ENCODE measurements at regions not wholly inside any gene's neighbourhood (a gene's known extent, or its start where the extent isn't known, plus 50 kb on each side); places are given as distances from the start of the nearest gene placed in this dataset.

GRCh38 chr2:59909147-59909546 lies 644.3 kb downstream of the BCL11A start:
- Histone ChIP-seq H3K27ac (no peak overlapping the region), H3K4me1 (no peaks in the 10 kb centered on the region), H3K9me3 (no peaks in the 10 kb centered on the region), H3K36me3 (no peaks in the 10 kb centered on the region), H3K4me3 (no peak overlapping the region), H3K27me3 (ENCODE audit: low read depth) (no peaks in the 10 kb centered on the region)
- DNase-seq = no peak
- no peak for ATAC-seq
- intact Hi-C loops (cut with DNase I) = no loop called here
- TF ChIP-seq, protein P1, sequence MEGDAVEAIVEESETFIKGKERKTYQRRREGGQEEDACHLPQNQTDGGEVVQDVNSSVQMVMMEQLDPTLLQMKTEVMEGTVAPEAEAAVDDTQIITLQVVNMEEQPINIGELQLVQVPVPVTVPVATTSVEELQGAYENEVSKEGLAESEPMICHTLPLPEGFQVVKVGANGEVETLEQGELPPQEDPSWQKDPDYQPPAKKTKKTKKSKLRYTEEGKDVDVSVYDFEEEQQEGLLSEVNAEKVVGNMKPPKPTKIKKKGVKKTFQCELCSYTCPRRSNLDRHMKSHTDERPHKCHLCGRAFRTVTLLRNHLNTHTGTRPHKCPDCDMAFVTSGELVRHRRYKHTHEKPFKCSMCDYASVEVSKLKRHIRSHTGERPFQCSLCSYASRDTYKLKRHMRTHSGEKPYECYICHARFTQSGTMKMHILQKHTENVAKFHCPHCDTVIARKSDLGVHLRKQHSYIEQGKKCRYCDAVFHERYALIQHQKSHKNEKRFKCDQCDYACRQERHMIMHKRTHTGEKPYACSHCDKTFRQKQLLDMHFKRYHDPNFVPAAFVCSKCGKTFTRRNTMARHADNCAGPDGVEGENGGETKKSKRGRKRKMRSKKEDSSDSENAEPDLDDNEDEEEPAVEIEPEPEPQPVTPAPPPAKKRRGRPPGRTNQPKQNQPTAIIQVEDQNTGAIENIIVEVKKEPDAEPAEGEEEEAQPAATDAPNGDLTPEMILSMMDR (IDR thresholded peaks at IDR 0.05) = no peak

DNA sequence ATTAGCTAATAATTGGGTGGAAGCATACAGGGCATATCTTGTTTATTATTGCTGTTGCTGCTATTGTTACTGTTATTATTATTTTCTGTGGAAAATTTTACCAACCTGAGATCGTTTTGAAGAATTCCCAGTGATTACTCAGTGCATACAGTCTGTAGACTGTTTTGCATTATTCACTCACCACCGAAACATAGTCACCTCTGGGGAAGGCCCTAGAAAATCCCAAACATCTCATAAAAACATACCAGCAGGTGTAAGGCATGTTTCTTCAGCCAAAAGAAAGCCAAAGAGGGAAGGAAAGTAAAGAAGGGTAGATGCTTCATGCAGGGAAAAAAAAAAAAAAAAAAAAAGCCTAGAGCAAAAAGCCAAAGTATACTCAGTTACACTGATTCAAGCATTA lies 647.7 kb downstream of the BCL11A start:
- Histone ChIP-seq H3K4me3 (no peak overlapping the region), H3K36me3 (no peaks in the 10 kb centered on the region), H3K4me1 (no peaks in the 10 kb centered on the region), H3K9me3 (no peaks in the 10 kb centered on the region), H3K27me3 (ENCODE audit: low read depth) (no peaks in the 10 kb centered on the region), H3K27ac (no peak overlapping the region)
- TF ChIP-seq, protein P1 (IDR thresholded peaks at IDR 0.05) = no peak
- ATAC-seq (no peak), DNase-seq (no peak)
- intact Hi-C loops (cut with DNase I) = no loop called here

- DNase-seq (no peak), ATAC-seq (no peak)
These were observed 649.4 kb downstream of the BCL11A start for GRCh38 chr2:59903994-59904544.

DNA sequence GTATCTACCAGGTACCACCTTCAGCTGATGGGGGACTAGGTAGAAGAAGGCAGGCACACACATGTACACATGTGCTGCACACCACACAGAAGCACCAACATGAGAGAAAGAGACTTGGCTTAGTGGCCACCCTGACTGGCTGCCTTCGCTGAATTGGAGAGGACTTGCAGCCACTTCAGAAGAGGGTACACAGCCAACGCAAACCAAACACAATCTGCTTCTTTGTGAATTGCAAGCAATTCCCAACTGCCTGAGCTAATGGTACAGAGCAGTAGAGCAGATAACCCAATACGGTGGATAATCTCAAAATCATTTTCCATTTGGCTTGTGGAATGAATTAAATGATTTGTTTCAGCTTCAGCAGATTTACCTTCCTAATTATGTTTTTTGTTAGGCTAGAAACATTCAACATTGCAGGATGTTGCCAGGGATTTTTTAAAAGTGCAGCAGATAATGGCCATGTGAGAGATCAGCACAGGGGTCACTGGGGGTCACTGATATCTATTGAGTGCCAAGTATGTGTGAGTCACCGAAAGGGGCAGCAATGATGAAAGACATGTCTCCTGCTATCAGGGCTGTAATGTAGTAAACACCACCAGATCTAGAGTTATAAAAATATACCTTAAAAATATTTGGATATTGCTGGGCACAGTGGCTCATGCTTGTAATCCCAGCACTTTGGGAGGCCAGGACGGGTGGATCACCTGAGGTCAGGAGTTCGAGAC lies 652.6 kb downstream of the BCL11A start:
- intact Hi-C loops (cut with DNase I) = no loop called here
- no peaks in the 10 kb centered on the region for H3K9me3 ChIP-seq
- TF ChIP-seq, protein P1 (IDR thresholded peaks at IDR 0.05) = no peak
- DNase-seq = no peak
- ATAC-seq = peak in 1 of 2 donors; percentile 46
- H3K4me3 ChIP-seq = no peak overlapping the region
- H3K36me3 ChIP-seq = no peaks in the 10 kb centered on the region
- H3K4me1 ChIP-seq = no peaks in the 10 kb centered on the region
- H3K27me3 ChIP-seq (ENCODE audit: low read depth) = no peaks in the 10 kb centered on the region
- H3K27ac ChIP-seq = no peak overlapping the region

More at GRCh38 chr2:59903994-59904544, 649.4 kb downstream of the BCL11A start:
- Histone ChIP-seq H3K4me1 (no peaks in the 10 kb centered on the region), H3K36me3 (no peaks in the 10 kb centered on the region), H3K9me3 (no peaks in the 10 kb centered on the region), H3K27me3 (ENCODE audit: low read depth) (no peaks in the 10 kb centered on the region), H3K27ac (no peak overlapping the region), H3K4me3 (no peak overlapping the region)
- intact Hi-C loops (cut with DNase I) = no loop called here
- TF ChIP-seq, protein P1 (IDR thresholded peaks at IDR 0.05) = no peak

- no peaks in the 10 kb centered on the region for H3K27me3 ChIP-seq (ENCODE audit: low read depth)
- H3K4me3 ChIP-seq = no peak overlapping the region
- TF ChIP-seq, protein P1 (IDR thresholded peaks at IDR 0.05) = no peak
- no peaks in the 10 kb centered on the region for H3K9me3 ChIP-seq
- H3K4me1 ChIP-seq = no peaks in the 10 kb centered on the region
- H3K36me3 ChIP-seq = no peaks in the 10 kb centered on the region
- DNase-seq (no peak), ATAC-seq (no peak)
- intact Hi-C loops (cut with DNase I) = no loop called here
- no peak overlapping the region for H3K27ac ChIP-seq
These were observed 653.8 kb downstream of the BCL11A start for GRCh38 chr2:59899692-59900091.
